NCI-H128 (cell line): ENCODE measurements at regions not wholly inside any gene's neighbourhood (a gene's known extent, or its start where the extent isn't known, plus 50 kb on each side); places are given as distances from the start of the nearest gene placed in this dataset.

ENCODE experiments used
- DNase-seq: peaks from one replicate; lab custom pipeline; 2025; ENCODE audit not compliant: unreplicated experiment; lab: John Stamatoyannopoulos, UW

- no peak for DNase-seq
Measured at GRCh38 chr5:174852143-174852542, 127.8 kb downstream of the MSX2 start.

- DNase-seq = no peak
Measured at GRCh38 chr5:174850565-174851169, 126.3 kb downstream of the MSX2 start.

- no peak for DNase-seq
Measured at GRCh38 chr5:174849426-174849825, 125.0 kb downstream of the MSX2 start.

DNA sequence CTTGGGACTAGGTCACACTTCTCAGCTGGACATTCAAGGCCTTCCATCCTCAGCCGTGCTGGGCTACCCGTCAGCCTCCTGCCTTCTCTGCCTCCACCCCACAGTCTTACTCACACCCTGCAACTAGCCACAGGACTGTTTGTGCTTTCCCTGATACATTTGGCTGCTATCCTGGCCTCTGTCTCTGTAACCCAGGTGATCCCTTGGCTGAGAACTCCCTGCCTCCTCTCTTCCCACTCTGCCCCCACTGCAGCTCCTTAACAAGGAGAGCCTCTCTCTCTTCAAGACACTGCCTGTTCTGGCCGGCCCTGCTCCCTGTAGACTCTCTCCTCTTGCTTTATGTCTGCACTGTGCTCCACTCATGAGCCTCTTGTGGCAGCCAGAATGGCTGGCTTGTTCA is 120.6 kb downstream of the MSX2 start:
- DNase-seq = no peak

DNA sequence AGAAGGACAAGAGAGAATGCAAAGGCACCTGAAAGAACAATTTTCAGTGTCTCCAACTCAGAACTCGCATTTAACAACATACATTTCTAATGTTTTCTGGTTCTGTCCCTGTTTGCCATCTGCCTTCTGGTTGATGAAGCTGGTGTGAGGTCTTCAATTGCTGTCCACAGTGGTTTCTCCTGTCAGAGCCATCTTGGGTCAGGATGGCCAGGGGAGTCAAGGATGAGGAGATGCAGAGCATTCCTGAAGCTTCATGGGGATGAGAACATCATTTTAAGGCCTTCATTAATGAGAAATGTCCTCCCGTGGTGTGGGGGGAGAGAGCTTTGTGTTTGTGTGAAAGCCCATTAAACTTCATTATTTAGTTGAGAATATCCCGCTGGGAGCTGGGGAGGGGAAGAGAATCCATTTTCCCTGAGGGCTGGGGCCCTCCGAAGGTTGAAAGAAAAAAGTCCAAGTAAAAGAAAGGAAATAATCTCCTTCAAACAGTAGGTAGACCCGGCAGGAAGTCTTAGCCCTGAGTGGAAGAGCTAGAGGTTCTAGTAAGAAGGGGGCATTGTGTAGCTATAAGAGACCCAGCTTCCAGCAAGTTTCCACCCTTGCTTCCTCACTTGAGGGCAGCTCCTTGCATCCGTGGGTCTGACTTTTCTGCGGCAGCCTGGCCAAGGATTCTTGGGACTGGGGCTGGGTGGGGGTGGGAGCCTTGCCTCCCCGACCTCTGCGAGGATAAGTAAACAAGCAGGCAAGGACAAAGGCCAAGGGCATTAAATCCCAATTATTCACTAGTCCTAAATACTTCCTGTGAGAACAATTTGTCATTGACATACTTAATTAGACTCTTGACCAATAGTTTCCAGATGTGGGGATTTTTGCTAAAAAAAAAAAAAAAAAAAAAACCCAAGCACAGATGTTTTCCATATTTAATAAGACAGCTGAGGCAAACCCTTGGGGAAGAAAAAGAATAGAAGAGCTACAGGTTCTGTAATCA is 119.2 kb downstream of the MSX2 start:
- no peak for DNase-seq

GRCh38 chr5:174840435-174840834 is 116.1 kb downstream of the MSX2 start:
- no peak for DNase-seq

- DNase-seq = no peak
Measured at GRCh38 chr5:174839196-174839595, 114.8 kb downstream of the MSX2 start.

DNA sequence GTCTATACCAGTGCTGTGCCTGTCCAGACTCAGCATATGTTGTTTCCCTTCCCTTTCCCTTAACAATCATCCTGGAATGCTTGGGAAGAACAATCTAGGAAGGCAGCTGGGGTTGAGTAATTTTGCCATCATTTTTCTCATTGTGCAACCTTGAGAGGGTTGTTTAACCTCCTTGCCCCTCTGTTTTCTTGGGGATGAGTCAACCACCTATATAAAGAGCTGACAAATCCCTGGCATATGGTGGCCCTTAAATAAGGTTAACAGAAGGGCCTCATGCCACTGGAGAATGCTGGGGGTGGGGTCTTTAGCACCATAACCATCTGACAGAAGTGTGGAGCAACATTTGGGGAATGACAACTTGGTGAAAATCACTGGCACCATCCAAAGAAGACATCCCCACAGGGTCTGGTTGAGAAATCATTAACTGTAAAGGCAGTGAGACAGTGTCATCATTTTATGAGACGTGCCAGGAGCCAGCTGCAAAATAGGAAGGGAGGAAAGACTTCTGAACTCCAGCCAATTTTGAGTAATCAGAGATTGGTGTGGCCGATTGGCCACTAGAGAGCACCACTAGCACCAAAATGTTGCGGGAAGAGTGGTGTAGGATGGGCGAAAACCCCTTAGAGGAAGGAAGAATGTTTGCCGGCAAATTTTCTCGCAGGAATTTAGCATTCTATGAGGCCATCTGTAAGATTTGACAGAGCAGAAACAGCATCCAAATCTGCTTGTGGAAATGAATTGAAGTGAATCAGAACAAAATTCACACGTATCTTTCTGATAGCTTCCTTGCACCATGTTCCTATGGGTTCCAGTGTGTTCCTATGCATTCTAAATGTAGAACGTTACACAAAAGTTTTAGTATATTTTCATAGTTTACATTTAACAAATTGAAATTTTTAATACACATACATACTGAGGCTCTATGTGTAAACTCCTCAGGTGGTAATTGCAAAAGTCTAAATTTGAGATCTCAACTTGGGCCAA is 113.8 kb downstream of the MSX2 start:
- DNase-seq = no peak

GRCh38 chr5:174834081-174834480 is 109.7 kb downstream of the MSX2 start:
- no peak for DNase-seq

- no peak for DNase-seq
Measured at GRCh38 chr5:174832811-174833210, 108.4 kb downstream of the MSX2 start.

- no peak for DNase-seq
Measured at GRCh38 chr5:174832025-174832424, 107.6 kb downstream of the MSX2 start.

DNA sequence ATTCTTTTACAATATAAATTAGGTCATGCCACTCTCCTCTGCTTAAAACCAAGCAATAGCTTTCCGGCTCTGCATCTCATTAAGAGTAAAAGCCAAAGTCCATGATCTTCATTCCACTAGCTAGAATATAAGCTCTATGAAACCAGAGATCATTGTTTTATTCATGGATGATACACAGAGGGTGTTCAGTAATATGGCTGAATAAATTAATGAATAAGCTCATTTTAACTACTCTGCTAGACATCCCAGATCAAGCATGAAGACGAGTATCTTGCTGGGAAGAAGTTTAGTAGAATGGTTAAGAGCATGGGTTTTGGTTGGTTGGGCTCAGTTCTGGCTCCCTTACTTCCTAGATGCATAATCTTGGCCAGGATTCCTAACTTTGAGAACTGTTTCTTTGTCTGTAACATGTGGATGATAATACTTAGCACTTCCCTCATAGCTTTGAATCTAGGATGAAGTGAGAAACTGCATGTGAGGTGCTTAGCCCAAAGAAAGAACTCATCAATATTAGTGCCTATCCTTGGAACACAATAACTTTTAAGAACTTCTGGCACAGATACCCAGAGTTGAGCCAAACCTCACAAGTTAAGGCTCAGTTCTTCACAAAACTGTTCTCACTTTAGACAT is 106.8 kb downstream of the MSX2 start:
- DNase-seq = no peak

DNA sequence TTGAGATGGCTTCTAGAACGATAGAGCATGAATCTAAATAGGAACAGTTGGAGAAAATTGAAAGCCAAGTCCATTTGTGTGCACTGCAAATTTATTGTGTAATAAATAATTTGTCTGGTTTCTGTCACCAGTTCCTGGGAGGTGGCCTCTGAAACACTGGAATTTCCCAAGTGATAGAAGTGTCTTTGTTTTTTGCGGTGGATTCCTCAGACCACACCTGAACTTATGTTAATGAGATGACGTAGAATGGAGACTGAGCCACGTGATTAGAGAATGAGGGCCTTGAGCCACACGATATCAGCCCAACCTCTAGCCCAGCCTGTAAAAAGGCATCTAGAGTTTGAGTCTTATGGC is 105.1 kb downstream of the MSX2 start:
- DNase-seq = no peak

DNA sequence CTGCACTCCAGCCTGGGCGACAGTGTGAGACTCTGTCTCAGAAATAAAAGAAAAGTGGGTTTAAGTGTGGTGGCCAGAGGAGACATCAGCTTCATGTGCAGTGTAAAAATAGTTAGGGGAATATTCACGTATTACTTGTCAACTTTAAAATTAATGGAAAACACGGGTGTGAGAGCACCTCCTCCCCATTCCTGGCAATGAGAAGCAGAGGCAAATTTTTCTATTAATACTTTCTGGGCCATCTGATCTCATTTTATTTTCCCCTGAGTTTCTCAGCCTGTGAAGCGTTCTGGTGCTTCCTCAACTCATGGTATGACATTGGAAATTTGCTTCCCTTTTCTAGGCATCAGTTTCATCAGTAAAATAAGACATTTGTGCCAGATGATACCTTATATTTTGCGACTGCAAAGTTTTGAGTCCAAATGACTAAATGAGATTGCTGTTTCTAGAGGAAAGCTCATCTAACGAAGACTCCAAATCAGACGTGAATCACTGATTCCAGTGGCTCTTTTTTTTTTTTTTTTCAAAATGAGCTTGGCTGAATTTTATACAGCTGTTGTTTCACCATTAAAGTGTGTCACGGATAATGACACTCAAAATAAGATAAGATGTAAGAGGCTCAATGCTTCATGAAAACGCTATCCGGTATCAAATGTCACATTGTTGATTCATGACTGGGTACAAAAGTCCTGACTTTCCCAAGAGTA is 104.6 kb downstream of the MSX2 start:
- DNase-seq = no peak

- no peak for DNase-seq
Measured at GRCh38 chr5:174827558-174827957, 103.2 kb downstream of the MSX2 start.

DNA sequence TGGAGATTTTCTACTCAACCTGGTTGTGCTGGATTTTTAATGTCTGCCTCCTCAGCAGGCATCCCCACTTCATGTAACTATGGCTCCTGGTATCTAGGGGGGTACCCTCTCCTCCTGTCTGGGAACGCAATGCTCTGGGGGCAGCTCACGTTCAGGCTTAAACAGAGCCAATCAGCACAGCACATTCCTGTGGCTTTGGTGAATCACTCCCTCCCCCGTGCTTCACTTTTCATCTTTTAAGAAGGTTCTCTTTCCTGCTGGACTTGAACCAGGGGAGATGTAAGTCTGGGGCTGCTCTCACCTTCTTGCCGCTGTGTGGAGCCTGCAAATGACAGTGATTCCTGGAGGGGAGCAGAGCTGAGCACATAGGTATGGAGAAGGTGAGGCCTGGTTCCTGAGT is 101.2 kb downstream of the MSX2 start:
- no peak for DNase-seq

DNA sequence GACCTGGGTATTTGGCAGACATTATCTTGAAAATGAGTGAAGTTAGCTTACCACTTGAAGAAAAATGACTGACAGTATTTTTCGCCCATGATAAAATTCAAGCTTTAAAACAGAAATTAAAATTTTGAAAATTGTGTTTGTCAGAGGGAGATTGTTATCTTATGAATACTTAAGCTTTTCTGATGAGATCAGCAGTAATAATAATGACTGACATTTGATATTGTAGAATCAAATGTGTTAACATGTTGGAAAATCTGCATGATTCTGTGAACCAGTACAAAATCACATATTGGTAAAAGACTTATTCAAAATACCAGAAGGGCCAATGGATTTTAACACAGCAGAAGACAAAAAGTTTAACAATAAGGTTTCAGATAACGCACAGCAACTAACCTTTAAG is 94.0 kb downstream of the MSX2 start:
- DNase-seq = no peak

DNA sequence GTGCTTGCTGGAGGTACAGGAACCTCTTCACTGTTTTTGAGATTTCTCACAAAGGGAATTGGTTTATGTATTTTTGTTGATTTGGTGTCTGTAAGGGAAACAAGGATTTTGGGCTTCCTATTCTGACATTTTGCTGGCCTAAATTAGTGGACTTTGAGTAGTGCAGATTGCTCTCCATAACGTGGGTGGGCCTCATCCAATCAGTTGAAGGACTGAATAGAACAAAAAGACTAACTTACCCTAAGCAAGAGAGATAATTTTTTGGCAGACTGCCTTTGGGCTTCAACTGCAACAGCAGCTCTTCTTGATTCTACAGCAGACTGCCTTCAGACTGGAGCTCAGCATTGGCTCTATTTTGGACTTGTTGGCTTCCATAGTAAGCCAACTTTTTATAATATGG is 93.2 kb downstream of the MSX2 start:
- no peak for DNase-seq

GRCh38 chr5:174816858-174817257 is 92.5 kb downstream of the MSX2 start:
- no peak for DNase-seq

DNA sequence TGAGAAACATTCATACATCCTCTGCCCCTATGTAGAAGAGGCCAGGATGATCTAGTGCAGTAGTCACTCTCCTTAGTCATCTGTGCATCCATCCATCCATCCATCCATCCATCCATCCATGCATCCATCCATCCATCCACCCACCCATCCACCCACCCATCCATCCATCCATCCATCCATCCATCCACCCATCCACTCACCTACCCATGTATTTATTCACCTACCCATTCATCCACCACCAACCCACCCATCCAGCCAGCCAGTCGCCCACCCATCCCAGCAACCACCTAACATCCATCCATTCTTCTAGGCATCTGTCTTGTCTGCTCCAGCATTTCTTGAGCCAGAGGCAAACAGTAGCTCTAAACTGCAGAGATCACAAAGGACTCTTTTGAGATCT is 87.1 kb downstream of the MSX2 start:
- no peak for DNase-seq
